ENCODE measurements at regions not wholly inside any gene's neighbourhood (a gene's known extent, or its start where the extent isn't known, plus 50 kb on each side); places are given as distances from the start of the nearest gene placed in this dataset.

DNA sequence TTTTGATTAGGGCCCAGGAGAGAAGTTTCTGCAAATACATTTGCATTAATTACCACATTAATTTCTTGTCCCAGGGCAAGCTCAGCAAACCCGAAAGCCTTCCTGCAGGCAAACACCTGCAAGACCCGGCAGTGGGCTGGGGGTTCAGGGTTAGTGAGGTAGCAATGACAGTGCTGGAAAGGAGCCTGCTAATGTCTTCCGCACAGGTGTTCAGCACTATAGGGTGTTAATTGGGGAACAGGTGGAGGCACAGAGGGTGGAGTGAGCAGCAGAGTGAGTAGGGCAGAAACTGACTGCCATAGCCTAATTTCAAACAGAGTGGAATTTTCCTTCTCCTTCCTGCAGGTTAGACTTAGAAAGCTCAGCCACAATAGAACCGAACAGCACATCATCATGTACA, 50.9 kb upstream of the UBASH3B start:
- no peak overlapping the region for H3K4me3 ChIP-seq
- H3K27me3 ChIP-seq, result no peaks in the 10 kb centered on the region
- no peaks in the 10 kb centered on the region for H3K4me1 ChIP-seq
- DNase-seq (ENCODE audit: low spot score), result no peak
- no peak overlapping the region for H3K27ac ChIP-seq
- H3K36me3 ChIP-seq, result no peaks in the 10 kb centered on the region
- H3K9me3 ChIP-seq, result no peaks in the 10 kb centered on the region
- TF ChIP-seq, protein P1, sequence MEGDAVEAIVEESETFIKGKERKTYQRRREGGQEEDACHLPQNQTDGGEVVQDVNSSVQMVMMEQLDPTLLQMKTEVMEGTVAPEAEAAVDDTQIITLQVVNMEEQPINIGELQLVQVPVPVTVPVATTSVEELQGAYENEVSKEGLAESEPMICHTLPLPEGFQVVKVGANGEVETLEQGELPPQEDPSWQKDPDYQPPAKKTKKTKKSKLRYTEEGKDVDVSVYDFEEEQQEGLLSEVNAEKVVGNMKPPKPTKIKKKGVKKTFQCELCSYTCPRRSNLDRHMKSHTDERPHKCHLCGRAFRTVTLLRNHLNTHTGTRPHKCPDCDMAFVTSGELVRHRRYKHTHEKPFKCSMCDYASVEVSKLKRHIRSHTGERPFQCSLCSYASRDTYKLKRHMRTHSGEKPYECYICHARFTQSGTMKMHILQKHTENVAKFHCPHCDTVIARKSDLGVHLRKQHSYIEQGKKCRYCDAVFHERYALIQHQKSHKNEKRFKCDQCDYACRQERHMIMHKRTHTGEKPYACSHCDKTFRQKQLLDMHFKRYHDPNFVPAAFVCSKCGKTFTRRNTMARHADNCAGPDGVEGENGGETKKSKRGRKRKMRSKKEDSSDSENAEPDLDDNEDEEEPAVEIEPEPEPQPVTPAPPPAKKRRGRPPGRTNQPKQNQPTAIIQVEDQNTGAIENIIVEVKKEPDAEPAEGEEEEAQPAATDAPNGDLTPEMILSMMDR (IDR thresholded peaks at IDR 0.05), result no peak

DNA sequence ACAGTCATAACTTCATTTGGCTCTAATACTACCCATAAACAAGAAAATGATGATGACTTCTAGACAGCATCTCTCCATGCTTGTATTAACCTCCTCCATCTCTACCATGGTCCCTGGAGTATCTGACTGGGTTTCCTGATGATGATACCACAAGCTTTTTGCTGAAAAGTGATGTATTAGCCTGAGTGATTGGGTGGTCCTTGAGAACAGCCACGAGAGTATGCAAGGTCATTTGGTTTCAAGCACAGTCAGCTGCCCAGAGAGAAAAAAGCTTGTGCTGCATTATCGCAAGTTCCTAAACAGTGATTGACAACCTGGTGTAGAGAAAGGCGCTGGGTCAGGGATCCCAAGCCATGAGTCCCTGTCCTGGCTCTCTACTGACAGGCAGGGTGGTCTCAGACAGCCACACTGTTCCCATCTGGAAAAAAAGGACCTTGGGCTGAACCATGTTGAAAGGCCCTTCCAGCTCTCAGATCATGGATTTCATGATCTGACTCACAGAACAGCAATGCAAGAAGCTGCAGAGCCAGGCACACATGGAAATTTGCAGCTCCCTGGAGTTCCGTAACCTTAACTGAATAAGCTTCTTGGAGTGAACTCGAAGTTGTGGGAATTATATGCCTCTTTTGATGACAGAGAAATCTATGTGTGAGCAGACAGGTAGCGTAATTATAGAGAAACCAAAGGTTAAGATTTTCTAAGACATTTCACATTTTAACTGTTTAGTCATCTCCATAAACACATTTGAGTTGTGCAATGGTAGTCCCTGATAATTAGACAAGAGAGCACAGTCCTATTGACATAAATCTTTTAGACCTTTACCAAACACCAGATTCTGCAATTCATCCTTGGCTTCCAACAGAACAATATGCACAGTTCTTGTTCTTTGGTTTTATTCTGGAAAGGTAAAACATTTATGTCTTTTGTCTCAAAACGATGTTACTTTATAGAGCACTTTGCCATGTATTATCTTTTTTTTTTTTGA, 54.1 kb upstream of the UBASH3B start:
- TF ChIP-seq, protein P1 (IDR thresholded peaks at IDR 0.05), result no peak
- H3K27ac ChIP-seq, result no peak overlapping the region
- H3K9me3 ChIP-seq, result no peaks in the 10 kb centered on the region
- no peaks in the 10 kb centered on the region for H3K4me1 ChIP-seq
- DNase-seq (ENCODE audit: low spot score), result no peak
- H3K36me3 ChIP-seq, result no peaks in the 10 kb centered on the region
- H3K4me3 ChIP-seq, result no peak overlapping the region
- no peaks in the 10 kb centered on the region for H3K27me3 ChIP-seq

DNA sequence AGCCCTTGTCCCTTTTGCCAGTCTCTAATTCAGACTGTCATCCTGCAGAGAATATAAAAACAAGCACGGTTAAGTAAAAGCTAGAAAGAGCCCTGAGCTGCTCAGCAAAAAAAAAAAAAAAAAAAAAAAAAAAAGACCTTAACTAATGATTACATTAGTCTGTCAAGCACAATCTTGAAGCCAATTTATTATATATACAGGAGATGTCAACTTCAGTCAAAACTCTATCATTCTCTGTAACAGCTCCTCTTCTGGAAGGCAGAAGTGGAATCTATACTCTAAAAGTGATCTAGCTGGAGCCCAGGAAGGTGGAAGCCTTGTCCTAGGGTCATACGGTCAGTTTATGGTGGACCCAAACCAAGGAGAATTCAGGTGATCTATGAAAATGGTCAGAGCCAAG, 55.2 kb upstream of the UBASH3B start:
- no peaks in the 10 kb centered on the region for H3K36me3 ChIP-seq
- H3K27me3 ChIP-seq, result no peaks in the 10 kb centered on the region
- H3K9me3 ChIP-seq, result no peaks in the 10 kb centered on the region
- H3K4me3 ChIP-seq, result no peak overlapping the region
- H3K4me1 ChIP-seq, result no peaks in the 10 kb centered on the region
- no peak for DNase-seq (ENCODE audit: low spot score)
- no peak overlapping the region for H3K27ac ChIP-seq
- TF ChIP-seq, protein P1 (IDR thresholded peaks at IDR 0.05), result no peak

DNA sequence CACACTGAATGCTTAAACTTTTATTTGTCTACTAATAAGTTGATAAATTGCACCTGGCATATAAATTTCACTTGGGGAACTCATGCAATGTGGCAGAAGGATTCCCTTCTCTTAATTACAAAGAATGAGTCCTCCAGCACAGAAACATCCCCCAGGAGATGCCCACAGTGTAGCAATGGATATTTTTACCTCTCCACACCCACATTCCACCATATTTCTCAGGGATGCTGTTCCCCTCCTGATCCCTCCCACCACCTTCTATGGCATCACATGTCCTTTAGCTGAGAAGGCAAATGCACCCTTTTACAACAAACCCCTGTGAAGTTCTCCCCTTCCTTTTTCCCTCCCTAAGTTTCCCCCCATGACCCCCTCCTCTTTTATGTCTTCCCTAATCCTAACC, 56.1 kb upstream of the UBASH3B start:
- Histone ChIP-seq H3K4me1 (no peaks in the 10 kb centered on the region), H3K27ac (no peak overlapping the region), H3K36me3 (no peaks in the 10 kb centered on the region), H3K27me3 (no peaks in the 10 kb centered on the region), H3K9me3 (no peaks in the 10 kb centered on the region), H3K4me3 (no peak overlapping the region)
- TF ChIP-seq, protein P1 (IDR thresholded peaks at IDR 0.05), result no peak
- no peak for DNase-seq (ENCODE audit: low spot score)

DNA sequence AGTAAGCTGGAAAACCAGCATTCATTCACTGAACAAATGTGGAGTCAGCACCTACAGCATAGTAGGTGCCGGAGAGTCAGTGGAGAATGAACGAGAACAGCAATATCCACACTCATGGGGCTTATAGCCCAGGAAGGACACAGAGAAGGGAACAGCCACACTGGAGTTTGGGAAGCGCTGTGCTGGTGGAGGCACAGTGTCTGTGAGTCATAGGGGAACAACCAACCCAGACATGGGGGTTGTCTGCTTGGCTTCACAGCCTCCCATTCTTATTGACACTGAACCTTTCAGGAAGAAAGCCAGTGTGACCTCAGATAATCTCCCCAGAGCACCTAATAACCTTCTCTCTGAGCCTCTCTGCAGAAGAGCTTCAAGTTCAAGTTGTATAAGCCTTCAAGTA, 56.6 kb upstream of the UBASH3B start:
- DNase-seq (ENCODE audit: low spot score), result no peak
- TF ChIP-seq, protein P1 (IDR thresholded peaks at IDR 0.05), result no peak
- no peaks in the 10 kb centered on the region for H3K36me3 ChIP-seq
- no peak overlapping the region for H3K27ac ChIP-seq
- no peak overlapping the region for H3K4me3 ChIP-seq
- no peaks in the 10 kb centered on the region for H3K9me3 ChIP-seq
- H3K4me1 ChIP-seq, result no peaks in the 10 kb centered on the region
- no peaks in the 10 kb centered on the region for H3K27me3 ChIP-seq
